GM23338 (cell line): ENCODE measurements at regions not wholly inside any gene's neighbourhood (a gene's known extent, or its start where the extent isn't known, plus 50 kb on each side); places are given as distances from the start of the nearest gene placed in this dataset.

Experiments
- ATAC-seq: fragments of 200-7000 bp; cut with Tn5 transposase; 3 replicates; pipeline ENCODE4 v1.9.1; 2020
- DNase-seq: peaks from one replicate; pipeline ENCODE4 v3.0.0-alpha.2; 2015; ENCODE audit warnings: low spot score
- H2AFZ ChIP-seq: fragments of 200-600 bp; sonication (generic); 2 replicates; pipeline ENCODE4 v1.8.0; 2016; ENCODE audit warnings: antibody characterized with exemption, mild to moderate bottlenecking, moderate library complexity
- H3F3A ChIP-seq: fragments of 200-600 bp; sonication (generic); replicated peaks from 2 replicates; pipeline ENCODE4 v1.8.0; 2017; ENCODE audit warnings: antibody characterized with exemption, mixed run types, low read depth
- H3K27ac ChIP-seq: fragments of 200-600 bp; sonication (generic); 2 replicates; pipeline ENCODE4 v1.6.1; 2016; ENCODE audit warnings: low read depth
- H3K27me3 ChIP-seq: fragments of 200-600 bp; sonication (generic); 2 replicates; pipeline ENCODE4 v1.8.0; 2016; ENCODE audit warnings: mild to moderate bottlenecking, mixed run types, moderate library complexity; ENCODE audit not compliant: insufficient read depth
- H3K36me3 ChIP-seq: fragments of 200-600 bp; sonication (generic); 2 replicates; pipeline ENCODE4 v1.8.0; 2016; ENCODE audit warnings: mild to moderate bottlenecking; ENCODE audit not compliant: insufficient read depth
- H3K4me1 ChIP-seq: fragments of 200-600 bp; sonication (generic); 2 replicates; pipeline ENCODE4 v1.8.0; 2016; ENCODE audit warnings: mild to moderate bottlenecking, moderate library complexity; ENCODE audit not compliant: insufficient read depth
- H3K4me2 ChIP-seq: fragments of 200-600 bp; sonication (generic); 2 replicates; pipeline ENCODE4 v1.7.1; 2017; ENCODE audit warnings: mixed run types
- H3K4me3 ChIP-seq: fragments of 200-600 bp; sonication (generic); 2 replicates; pipeline ENCODE4 v1.6.1; 2016; ENCODE audit warnings: mixed run types
- H3K79me2 ChIP-seq: fragments of 200-600 bp; sonication (generic); replicated peaks from 2 replicates; pipeline ENCODE4 v1.8.0; 2017; ENCODE audit warnings: mild to moderate bottlenecking; ENCODE audit not compliant: insufficient read depth
- H3K9me2 ChIP-seq: fragments of 200-600 bp; sonication (generic); 2 replicates; pipeline ENCODE4 v1.8.0; 2017; ENCODE audit not compliant: insufficient read depth
- H4K20me1 ChIP-seq: fragments of 200-600 bp; sonication (generic); replicated peaks from 2 replicates; pipeline ENCODE4 v1.8.0; 2017; ENCODE audit warnings: mild to moderate bottlenecking; ENCODE audit not compliant: insufficient read depth
- H3K27ac Mint-ChIP-seq: 2 replicates; pipeline ENCODE4 v1.8.0; 2020; ENCODE audit warnings: inconsistent platforms, mild to moderate bottlenecking, moderate library complexity, mixed read lengths
- H3K27me3 Mint-ChIP-seq: 3 replicates; pipeline ENCODE4 v1.8.0; 2022; ENCODE audit warnings: low read depth, mild to moderate bottlenecking, moderate library complexity, mixed read lengths, inconsistent platforms; ENCODE audit not compliant: insufficient read depth, poor library complexity
- H3K36me3 Mint-ChIP-seq: 3 replicates; pipeline ENCODE4 v1.8.0; 2021; ENCODE audit warnings: low read depth, mild to moderate bottlenecking, inconsistent platforms, moderate library complexity, mixed read lengths
- H3K4me1 Mint-ChIP-seq: 3 replicates; pipeline ENCODE4 v1.8.0; 2020; ENCODE audit warnings: mild to moderate bottlenecking, inconsistent platforms, mixed read lengths
- H3K4me3 Mint-ChIP-seq: 3 replicates; pipeline ENCODE4 v1.8.0; 2021; ENCODE audit warnings: moderate library complexity, mild to moderate bottlenecking, inconsistent platforms, mixed read lengths
- H3K9me3 Mint-ChIP-seq: 3 replicates; pipeline ENCODE4 v1.8.0; 2020; ENCODE audit warnings: moderate library complexity, mild to moderate bottlenecking, inconsistent platforms, mixed read lengths
- CREB1 ChIP-seq: fragments of 250-450 bp; sonication (Bioruptor Pico); IDR thresholded peaks from 2 replicates; pipeline ENCODE4 v1.5.0; 2020; ENCODE audit warnings: low read depth, mild to moderate bottlenecking, moderate library complexity
- EZH2 ChIP-seq: fragments of 200-600 bp; sonication (generic); IDR thresholded peaks from one replicate; pipeline ENCODE4 v1.8.0; 2017; ENCODE audit warnings: antibody characterized with exemption, mild to moderate bottlenecking, low read depth; ENCODE audit not compliant: unreplicated experiment
- EZH2phosphoT487 ChIP-seq: fragments of 200-600 bp; sonication (generic); IDR thresholded peaks from one replicate; pipeline ENCODE4 v1.8.1; 2018; ENCODE audit warnings: antibody characterized with exemption; ENCODE audit not compliant: unreplicated experiment
- JUNB ChIP-seq: IDR thresholded peaks from one replicate; pipeline ENCODE4 v1.6.1; 2016; ENCODE audit warnings: antibody characterized with exemption; ENCODE audit not compliant: unreplicated experiment
- NANOG ChIP-seq: IDR thresholded peaks from 2 replicates; pipeline ENCODE4 v1.6.1; 2016; ENCODE audit warnings: antibody characterized with exemption, borderline replicate concordance
- POLR2AphosphoS5 ChIP-seq: IDR thresholded peaks from 2 replicates; pipeline ENCODE4 v1.6.1; 2016; ENCODE audit warnings: antibody characterized with exemption, low read depth
- ZNF114 ChIP-seq: fragments of 250-450 bp; sonication (Bioruptor Pico); IDR thresholded peaks from 2 replicates; pipeline ENCODE4 v1.5.0; 2020; ENCODE audit warnings: mild to moderate bottlenecking, moderate library complexity
- TF ChIP-seq, protein P1 (sequence below), 2 experiments: fragments of 200-600 bp in 1 of 2; sonication (generic) in 1 of 2; conservative IDR thresholded peaks; 2 replicates each; pipeline versions ENCODE4 v1.5.1 to v1.6.1; 2016 to 2017; ENCODE audit warnings: antibody characterized with exemption in 2 of 2, low read depth in 2 of 2, mild to moderate bottlenecking in 2 of 2, moderate library complexity in 1 of 2
- TF ChIP-seq, protein P2 (sequence below): IDR thresholded peaks from 2 replicates; pipeline ENCODE4 v1.6.1; 2016; ENCODE audit warnings: antibody characterized with exemption
- TF ChIP-seq, protein P3 (sequence below): IDR thresholded peaks from one replicate; pipeline ENCODE4 v1.6.1; 2018; ENCODE audit warnings: antibody characterized with exemption; ENCODE audit not compliant: unreplicated experiment

DNA sequence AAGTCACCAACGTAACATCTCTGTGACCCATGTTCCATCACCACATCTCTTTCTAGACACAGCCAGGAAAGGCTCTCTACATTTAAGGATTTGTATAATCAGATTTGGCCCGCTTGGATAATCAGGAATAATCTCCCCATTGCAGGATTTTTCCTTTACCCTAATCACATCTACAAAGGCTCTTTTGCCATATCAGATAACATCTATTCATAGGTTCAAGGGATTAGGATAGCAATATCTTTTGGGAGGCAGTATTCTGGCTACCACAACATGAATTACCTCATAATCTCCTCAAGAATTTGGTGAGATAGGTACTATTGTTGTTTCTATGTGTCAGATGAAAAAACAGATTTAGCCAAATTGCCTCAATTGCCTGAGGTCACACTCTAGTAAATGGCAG is 142.8 kb upstream of the UBASH3B start:
- Histone ChIP-seq H3K4me3 (no peak overlapping the region), H3K9me2 (no peaks in the 10 kb centered on the region), H3K27me3 (no peaks in the 10 kb centered on the region), H3K27ac (no peak overlapping the region), H3F3A (no peaks in the 10 kb centered on the region), H3K36me3 (no peaks in the 10 kb centered on the region), H3K4me1 (no peaks in the 10 kb centered on the region), H3K79me2 (no peaks in the 10 kb centered on the region), H4K20me1 (no peaks in the 10 kb centered on the region), H3K4me2 (no peak overlapping the region), H2AFZ (no peak overlapping the region)
- TF ChIP-seq NANOG (no peak), JUNB (no peak), CREB1 (CRISPR knock-in tag) (no peak), ZNF114 (CRISPR knock-in tag) (no peak), EZH2phosphoT487 (no peak)
- TF ChIP-seq, protein P1, sequence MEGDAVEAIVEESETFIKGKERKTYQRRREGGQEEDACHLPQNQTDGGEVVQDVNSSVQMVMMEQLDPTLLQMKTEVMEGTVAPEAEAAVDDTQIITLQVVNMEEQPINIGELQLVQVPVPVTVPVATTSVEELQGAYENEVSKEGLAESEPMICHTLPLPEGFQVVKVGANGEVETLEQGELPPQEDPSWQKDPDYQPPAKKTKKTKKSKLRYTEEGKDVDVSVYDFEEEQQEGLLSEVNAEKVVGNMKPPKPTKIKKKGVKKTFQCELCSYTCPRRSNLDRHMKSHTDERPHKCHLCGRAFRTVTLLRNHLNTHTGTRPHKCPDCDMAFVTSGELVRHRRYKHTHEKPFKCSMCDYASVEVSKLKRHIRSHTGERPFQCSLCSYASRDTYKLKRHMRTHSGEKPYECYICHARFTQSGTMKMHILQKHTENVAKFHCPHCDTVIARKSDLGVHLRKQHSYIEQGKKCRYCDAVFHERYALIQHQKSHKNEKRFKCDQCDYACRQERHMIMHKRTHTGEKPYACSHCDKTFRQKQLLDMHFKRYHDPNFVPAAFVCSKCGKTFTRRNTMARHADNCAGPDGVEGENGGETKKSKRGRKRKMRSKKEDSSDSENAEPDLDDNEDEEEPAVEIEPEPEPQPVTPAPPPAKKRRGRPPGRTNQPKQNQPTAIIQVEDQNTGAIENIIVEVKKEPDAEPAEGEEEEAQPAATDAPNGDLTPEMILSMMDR (conservative IDR thresholded peaks at IDR 0.05; ENCODE audit: low read depth in 2 of 2), result no peak
- TF ChIP-seq, protein P2, sequence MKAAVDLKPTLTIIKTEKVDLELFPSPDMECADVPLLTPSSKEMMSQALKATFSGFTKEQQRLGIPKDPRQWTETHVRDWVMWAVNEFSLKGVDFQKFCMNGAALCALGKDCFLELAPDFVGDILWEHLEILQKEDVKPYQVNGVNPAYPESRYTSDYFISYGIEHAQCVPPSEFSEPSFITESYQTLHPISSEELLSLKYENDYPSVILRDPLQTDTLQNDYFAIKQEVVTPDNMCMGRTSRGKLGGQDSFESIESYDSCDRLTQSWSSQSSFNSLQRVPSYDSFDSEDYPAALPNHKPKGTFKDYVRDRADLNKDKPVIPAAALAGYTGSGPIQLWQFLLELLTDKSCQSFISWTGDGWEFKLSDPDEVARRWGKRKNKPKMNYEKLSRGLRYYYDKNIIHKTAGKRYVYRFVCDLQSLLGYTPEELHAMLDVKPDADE, result no peak
- Mint-ChIP-seq H3K9me3 (no peaks in the 10 kb centered on the region), H3K36me3 (no peaks in the 10 kb centered on the region), H3K27ac (no peak overlapping the region), H3K4me1 (no peaks in the 10 kb centered on the region), H3K4me3 (no peak overlapping the region), H3K27me3 (no peaks in the 10 kb centered on the region)
- DNase-seq (no peak), ATAC-seq (no peak)

DNA sequence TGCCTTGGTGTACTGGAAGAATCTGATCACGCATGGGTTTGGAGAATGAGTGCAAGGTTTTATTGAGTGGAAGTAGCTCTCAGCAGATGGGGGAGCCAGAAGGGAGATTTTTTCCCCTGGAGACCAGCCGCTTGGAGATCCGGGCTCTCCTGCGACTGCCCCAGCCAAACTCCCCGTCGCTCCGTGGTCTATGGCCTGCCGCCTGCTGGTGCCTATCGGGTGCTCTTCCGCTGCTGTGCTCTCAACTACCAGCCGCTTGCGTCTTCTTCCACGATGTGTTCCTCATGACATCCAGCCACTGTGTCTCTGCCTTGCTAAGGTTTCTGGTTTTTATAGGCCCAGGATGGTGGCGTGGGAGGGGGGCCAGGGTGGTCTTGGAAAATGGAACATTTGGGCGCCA is 145.6 kb upstream of the UBASH3B start:
- Histone ChIP-seq H4K20me1 (no peaks in the 10 kb centered on the region), H3K4me2 (no peak overlapping the region), H3K27ac (no peak overlapping the region), H3K4me1 (no peaks in the 10 kb centered on the region), H3K36me3 (no peaks in the 10 kb centered on the region), H3F3A (no peaks in the 10 kb centered on the region), H3K9me2 (no peaks in the 10 kb centered on the region), H3K27me3 (no peaks in the 10 kb centered on the region), H3K4me3 (no peak overlapping the region), H3K79me2 (no peaks in the 10 kb centered on the region), H2AFZ (no peak overlapping the region)
- H3K36me3 Mint-ChIP-seq, result no peaks in the 10 kb centered on the region
- TF ChIP-seq NANOG, result no peak
- TF ChIP-seq, protein P1 (conservative IDR thresholded peaks at IDR 0.05; ENCODE audit: low read depth in 2 of 2), result peak; percentile 6 to 15; a peak in 1 of 4 replicates
- no peak for TF ChIP-seq POLR2AphosphoS5
- TF ChIP-seq EZH2phosphoT487, result no peak
- TF ChIP-seq, protein P3, sequence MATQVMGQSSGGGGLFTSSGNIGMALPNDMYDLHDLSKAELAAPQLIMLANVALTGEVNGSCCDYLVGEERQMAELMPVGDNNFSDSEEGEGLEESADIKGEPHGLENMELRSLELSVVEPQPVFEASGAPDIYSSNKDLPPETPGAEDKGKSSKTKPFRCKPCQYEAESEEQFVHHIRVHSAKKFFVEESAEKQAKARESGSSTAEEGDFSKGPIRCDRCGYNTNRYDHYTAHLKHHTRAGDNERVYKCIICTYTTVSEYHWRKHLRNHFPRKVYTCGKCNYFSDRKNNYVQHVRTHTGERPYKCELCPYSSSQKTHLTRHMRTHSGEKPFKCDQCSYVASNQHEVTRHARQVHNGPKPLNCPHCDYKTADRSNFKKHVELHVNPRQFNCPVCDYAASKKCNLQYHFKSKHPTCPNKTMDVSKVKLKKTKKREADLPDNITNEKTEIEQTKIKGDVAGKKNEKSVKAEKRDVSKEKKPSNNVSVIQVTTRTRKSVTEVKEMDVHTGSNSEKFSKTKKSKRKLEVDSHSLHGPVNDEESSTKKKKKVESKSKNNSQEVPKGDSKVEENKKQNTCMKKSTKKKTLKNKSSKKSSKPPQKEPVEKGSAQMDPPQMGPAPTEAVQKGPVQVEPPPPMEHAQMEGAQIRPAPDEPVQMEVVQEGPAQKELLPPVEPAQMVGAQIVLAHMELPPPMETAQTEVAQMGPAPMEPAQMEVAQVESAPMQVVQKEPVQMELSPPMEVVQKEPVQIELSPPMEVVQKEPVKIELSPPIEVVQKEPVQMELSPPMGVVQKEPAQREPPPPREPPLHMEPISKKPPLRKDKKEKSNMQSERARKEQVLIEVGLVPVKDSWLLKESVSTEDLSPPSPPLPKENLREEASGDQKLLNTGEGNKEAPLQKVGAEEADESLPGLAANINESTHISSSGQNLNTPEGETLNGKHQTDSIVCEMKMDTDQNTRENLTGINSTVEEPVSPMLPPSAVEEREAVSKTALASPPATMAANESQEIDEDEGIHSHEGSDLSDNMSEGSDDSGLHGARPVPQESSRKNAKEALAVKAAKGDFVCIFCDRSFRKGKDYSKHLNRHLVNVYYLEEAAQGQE, result no peak
- TF ChIP-seq EZH2, result no peak
- TF ChIP-seq JUNB, result no peak
- TF ChIP-seq, protein P2, result no peak
- peaks cover 1% of the 10 kb centered on the region for H3K27me3 Mint-ChIP-seq
- no peak overlapping the region for H3K4me3 Mint-ChIP-seq
- DNase-seq (peak; percentile 14), ATAC-seq (no peak)
- H3K4me1 Mint-ChIP-seq, result peaks cover 6% of the 10 kb centered on the region; the same call in 2 of the 3 replicates
- no peak overlapping the region for H3K27ac Mint-ChIP-seq
- no peaks in the 10 kb centered on the region for H3K9me3 Mint-ChIP-seq
